ENCODE measurements at regions not wholly inside any gene's neighbourhood (a gene's known extent, or its start where the extent isn't known, plus 50 kb on each side); places are given as distances from the start of the nearest gene placed in this dataset.

DNA sequence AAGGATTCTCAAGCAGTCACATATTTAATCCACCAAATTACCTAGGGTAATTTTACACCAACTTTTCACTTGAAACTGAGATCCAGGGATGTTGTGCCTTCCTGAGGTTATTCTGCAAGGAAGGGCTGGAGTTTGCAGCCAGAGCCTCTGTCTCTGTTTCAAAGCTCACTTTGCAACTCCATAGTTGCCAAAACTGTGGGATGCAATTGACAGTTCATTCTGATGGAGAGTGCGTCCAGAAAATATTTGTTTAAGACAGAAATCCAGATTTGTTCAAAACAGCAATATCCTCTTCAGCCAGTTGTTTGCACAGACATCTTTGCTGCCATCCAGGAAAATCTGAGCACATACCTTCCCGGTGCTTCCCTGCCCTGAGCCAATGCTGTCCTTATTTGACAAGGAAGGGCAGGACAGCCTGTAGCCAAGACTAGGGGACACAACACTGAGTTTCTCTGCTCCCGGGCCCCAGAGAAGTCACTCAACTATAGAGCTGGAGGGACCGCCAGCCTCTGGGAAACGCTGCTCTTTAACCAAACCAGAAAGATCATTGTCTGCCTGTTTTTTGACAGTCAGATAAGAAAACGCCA lies 297.4 kb downstream of the HIVEP2 start:
- TF ChIP-seq POLR2A (IDR thresholded peaks at IDR 0.05): no peak
- TF ChIP-seq, protein P1, sequence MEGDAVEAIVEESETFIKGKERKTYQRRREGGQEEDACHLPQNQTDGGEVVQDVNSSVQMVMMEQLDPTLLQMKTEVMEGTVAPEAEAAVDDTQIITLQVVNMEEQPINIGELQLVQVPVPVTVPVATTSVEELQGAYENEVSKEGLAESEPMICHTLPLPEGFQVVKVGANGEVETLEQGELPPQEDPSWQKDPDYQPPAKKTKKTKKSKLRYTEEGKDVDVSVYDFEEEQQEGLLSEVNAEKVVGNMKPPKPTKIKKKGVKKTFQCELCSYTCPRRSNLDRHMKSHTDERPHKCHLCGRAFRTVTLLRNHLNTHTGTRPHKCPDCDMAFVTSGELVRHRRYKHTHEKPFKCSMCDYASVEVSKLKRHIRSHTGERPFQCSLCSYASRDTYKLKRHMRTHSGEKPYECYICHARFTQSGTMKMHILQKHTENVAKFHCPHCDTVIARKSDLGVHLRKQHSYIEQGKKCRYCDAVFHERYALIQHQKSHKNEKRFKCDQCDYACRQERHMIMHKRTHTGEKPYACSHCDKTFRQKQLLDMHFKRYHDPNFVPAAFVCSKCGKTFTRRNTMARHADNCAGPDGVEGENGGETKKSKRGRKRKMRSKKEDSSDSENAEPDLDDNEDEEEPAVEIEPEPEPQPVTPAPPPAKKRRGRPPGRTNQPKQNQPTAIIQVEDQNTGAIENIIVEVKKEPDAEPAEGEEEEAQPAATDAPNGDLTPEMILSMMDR (IDR thresholded peaks at IDR 0.05): no peak

Measured in thyroid gland (tissue), 4 donors.